AG10803 (cell line): ENCODE measurements at regions not wholly inside any gene's neighbourhood (a gene's known extent, or its start where the extent isn't known, plus 50 kb on each side); places are given as distances from the start of the nearest gene placed in this dataset.
"Not testable (repeated sequence)": the region's sequence is repeated elsewhere in the genome, so short reads cannot be mapped to it uniquely, and the experiment has no call there.

Source experiments
- DNase-seq: peaks from one replicate; pipeline ENCODE4 v3.0.0; 2010; ENCODE audit warnings: low read depth
- H3K4me3 ChIP-seq: 2 replicates; pipeline ENCODE4 v1.5.1; 2011; ENCODE audit warnings: mild to moderate bottlenecking, low read length, control low read depth
- CTCF ChIP-seq: conservative IDR thresholded peaks from 2 replicates; pipeline ENCODE4 v1.5.1; 2011; ENCODE audit warnings: mild to moderate bottlenecking, low read length, control low read depth, inconsistent platforms

DNA sequence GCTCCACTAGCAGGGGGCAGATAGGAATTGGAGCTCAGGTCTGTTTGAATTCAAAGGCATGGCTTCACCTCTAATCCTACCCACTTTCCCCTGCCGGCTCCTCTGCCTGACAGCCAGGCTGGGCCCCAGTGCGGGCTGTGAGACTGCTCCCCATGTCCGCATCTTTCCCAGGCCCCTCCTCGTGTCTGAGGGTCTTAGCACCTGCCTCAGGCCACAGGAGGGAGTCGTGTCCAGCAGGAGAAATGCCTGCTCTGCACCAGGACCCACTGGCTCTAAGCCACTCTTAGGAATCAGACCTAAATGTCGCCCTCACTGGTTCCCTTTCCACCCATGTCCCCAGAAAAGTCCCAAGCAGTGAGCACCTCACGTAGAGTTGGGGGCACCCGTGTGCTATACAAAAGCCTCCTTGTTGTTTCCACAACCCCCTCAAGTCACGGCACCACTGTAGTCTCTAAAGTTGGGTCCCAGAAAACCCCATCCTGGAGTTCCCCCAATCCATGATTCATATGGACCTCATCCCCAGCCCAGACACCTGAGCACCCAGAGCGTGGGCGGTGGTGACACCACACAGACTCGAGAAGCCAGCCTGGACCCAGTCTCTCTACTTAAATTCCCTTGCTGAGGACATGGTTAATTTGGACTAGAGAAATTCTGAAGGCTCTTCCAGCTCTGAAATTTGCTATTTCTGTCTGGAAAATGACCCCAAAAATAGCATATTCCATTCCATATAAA is 466.4 kb upstream of the ZMIZ1 start:
- DNase-seq: no peak
- H3K4me3 ChIP-seq: no peak overlapping the region
- no peak for TF ChIP-seq CTCF

DNA sequence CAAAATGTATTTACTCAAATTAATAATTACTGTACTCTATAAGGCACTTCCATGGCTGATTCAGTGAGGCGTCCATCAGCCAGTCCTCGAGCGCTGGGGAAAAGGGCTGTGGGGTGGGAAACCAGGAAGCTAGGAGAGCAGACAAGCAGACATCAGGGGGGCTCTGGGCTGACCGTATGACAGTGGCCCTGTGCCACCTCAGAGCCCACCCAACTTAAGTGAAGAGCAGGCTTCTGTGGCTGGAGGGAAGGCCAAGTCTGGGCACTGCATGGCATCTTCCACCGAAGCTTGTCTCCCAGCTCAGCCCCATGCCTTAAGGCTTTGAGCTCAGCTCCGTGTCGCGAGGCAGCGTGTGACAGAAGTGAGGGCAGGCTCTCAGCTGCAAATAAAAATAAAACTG is 464.5 kb upstream of the ZMIZ1 start:
- no peak for TF ChIP-seq CTCF
- DNase-seq: no peak
- no peak overlapping the region for H3K4me3 ChIP-seq

DNA sequence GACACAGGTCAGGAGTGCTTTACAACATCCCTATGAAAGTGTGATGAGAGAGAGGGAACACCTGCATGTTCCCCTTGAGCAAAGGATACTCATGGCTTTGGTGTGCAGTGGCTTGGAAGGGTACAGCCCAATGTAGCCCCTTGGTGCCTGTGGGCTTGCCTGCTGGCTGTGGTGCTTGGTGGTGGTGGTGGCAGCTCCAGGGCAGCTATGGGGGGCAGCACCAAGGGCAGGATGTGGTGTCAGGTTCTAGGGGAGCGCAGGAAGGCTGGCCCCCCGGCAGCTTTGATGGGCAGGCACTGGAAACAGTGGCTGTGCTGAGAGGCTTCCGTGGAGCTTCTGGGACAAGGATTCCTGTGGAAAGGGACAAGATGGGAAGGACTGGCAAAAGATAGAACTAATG is 464.0 kb upstream of the ZMIZ1 start:
- H3K4me3 ChIP-seq: no peak overlapping the region
- no peak for TF ChIP-seq CTCF

DNA sequence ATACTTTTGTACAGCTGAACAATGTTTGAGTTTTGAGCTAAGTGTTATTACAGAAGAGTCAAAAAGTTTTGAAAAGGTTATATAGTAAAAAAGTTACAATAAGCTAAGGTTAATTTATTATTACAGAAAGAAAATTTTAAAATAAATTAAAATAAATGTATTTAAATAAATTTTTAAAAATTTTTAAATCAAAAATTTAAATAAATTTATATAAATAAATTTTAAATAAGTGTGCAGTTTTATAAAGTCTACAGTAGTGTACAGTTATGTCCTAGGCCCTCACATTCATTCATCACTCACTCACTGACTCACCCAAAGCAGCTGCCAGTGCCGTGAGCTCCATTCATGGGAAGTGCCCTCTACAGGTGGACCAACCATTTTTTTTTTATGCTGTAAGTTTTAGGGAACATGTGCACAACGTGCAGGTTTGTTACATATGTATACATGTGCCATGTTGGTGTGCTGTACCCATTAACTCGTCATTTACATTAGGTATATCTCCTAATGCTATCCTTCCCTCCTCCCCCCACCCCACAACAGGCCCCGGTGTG is 462.9 kb upstream of the ZMIZ1 start:
- peak; percentile 11; the same call in 1 of the 2 replicates for TF ChIP-seq CTCF
- H3K4me3 ChIP-seq: no peak overlapping the region
- no peak for DNase-seq

More for the DNA sequence above, 464.0 kb upstream of the ZMIZ1 start:
- DNase-seq: no peak

- DNase-seq, H3K4me3 ChIP-seq: not testable (repeated sequence)
Observed at GRCh38 chr10:78606766-78607165, 462.0 kb upstream of the ZMIZ1 start.

DNA sequence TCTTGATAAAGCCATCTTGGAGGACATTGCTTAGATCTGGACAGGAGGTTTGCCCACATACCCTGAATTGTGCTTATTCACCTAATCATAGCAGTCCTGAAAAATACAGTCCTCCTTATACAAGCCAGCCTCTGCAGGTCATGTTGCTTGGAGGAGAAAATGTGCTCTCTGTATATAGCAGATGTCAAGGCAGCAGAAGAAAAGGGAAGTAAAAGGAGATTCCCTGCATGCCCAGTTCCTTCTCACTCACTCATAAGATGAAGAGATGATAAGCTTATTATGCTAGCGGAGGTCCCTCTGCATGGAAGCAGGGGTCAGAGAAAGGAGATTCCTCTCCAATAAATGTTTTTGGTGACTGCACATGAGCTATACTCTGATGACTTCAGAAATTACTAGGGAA is 458.8 kb upstream of the ZMIZ1 start:
- no peak overlapping the region for H3K4me3 ChIP-seq
- no peak for TF ChIP-seq CTCF
- no peak for DNase-seq

- no peak overlapping the region for H3K4me3 ChIP-seq
- no peak for TF ChIP-seq CTCF
- DNase-seq: no peak
Observed at GRCh38 chr10:78613132-78613531, 455.6 kb upstream of the ZMIZ1 start.
